GM12892 (cell line): ENCODE measurements at regions not wholly inside any gene's neighbourhood (a gene's known extent, or its start where the extent isn't known, plus 50 kb on each side); places are given as distances from the start of the nearest gene placed in this dataset.

Experiments used
- POLR2A ChIP-seq: IDR thresholded peaks from 2 replicates; pipeline ENCODE4 v1.6.1; 2011; ENCODE audit warnings: low read depth, low read length, control low read depth
- TAF1 ChIP-seq: IDR thresholded peaks from 2 replicates; pipeline ENCODE4 v1.6.1; 2011; ENCODE audit warnings: low read depth, mild to moderate bottlenecking, control low read depth, low read length, borderline replicate concordance

- TF ChIP-seq POLR2A, result no peak
- no peak for TF ChIP-seq TAF1
These were observed 484.9 kb downstream of the TMEM38B start for GRCh38 chr9:106179191-106179590.
